ENCODE measurements at regions not wholly inside any gene's neighbourhood (a gene's known extent, or its start where the extent isn't known, plus 50 kb on each side); places are given as distances from the start of the nearest gene placed in this dataset.

- DNase-seq, result no peak
Observed at GRCh38 chr18:30522288-30522929, 520.1 kb downstream of the DSC3 start.

- no peak for DNase-seq
Observed at GRCh38 chr18:30514059-30514458, 528.5 kb downstream of the DSC3 start.

GRCh38 chr18:30512872-30513271 lies 529.7 kb downstream of the DSC3 start:
- no peak for DNase-seq

- DNase-seq, result no peak
Observed at GRCh38 chr18:30510882-30511281, 531.7 kb downstream of the DSC3 start.

- DNase-seq, result no peak
Observed at GRCh38 chr18:30501594-30501993, 540.9 kb downstream of the DSC3 start.

GRCh38 chr18:30500240-30500945 lies 542.1 kb downstream of the DSC3 start:
- DNase-seq, result no peak

GRCh38 chr18:30499721-30500120 lies 542.8 kb downstream of the DSC3 start:
- no peak for DNase-seq

GRCh38 chr18:30492552-30493129 lies 549.9 kb downstream of the DSC3 start:
- no peak for DNase-seq

- no peak for DNase-seq
Observed at GRCh38 chr18:30491815-30492551, 550.6 kb downstream of the DSC3 start.

GRCh38 chr18:30489890-30490643 lies 552.5 kb downstream of the DSC3 start:
- DNase-seq, result no peak

GRCh38 chr18:30487962-30488361 lies 554.6 kb downstream of the DSC3 start:
- peak; percentile 55 for DNase-seq

- DNase-seq, result peak; percentile 36
Observed at GRCh38 chr18:30486856-30487255, 555.7 kb downstream of the DSC3 start.

- DNase-seq, result no peak
Observed at GRCh38 chr18:30485078-30485477, 557.5 kb downstream of the DSC3 start.

- no peak for DNase-seq
Observed at GRCh38 chr18:30481871-30482270, 560.7 kb downstream of the DSC3 start.

GRCh38 chr18:30469091-30469490 lies 573.5 kb downstream of the DSC3 start:
- DNase-seq, result no peak

GRCh38 chr18:30465096-30465495 lies 577.4 kb downstream of the DSC3 start:
- DNase-seq, result no peak

GRCh38 chr18:30457156-30457555 lies 585.4 kb downstream of the DSC3 start:
- no peak for DNase-seq

GRCh38 chr18:30455741-30456140 lies 586.8 kb downstream of the DSC3 start:
- no peak for DNase-seq

- DNase-seq, result no peak
Observed at GRCh38 chr18:30454920-30455319, 587.6 kb downstream of the DSC3 start.

GRCh38 chr18:30451981-30452380 lies 590.6 kb downstream of the DSC3 start:
- DNase-seq, result peak; percentile 27

GRCh38 chr18:30450927-30451326 lies 591.6 kb downstream of the DSC3 start:
- DNase-seq, result no peak

GRCh38 chr18:30446605-30447004 lies 595.9 kb downstream of the DSC3 start:
- no peak for DNase-seq

- no peak for DNase-seq
Observed at GRCh38 chr18:30444544-30444943, 598.0 kb downstream of the DSC3 start.

Measured in fibroblast of skin of back (primary cell).